ENCODE measurements at regions not wholly inside any gene's neighbourhood (a gene's known extent, or its start where the extent isn't known, plus 50 kb on each side); places are given as distances from the start of the nearest gene placed in this dataset.

GRCh38 chr10:108523016-108523800 lies 1358.7 kb upstream of the SORCS1 start:
- Histone ChIP-seq H3K4me2 (ENCODE audit: low read length) (no peak overlapping the region), H2AFZ (ENCODE audit: low read depth, low read length) (no peak overlapping the region), H3K9me3 (ENCODE audit: low read length) (no peaks in the 10 kb centered on the region), H3K79me2 (replicated peaks; ENCODE audit: insufficient read depth, low read length) (no peaks in the 10 kb centered on the region), H3K9me2 (ENCODE audit: insufficient read depth, low read length) (no peaks in the 10 kb centered on the region), H3K27ac (ENCODE audit: low read length) (no peak overlapping the region), H3F3A (ENCODE audit: insufficient read depth, low read length, poor library complexity, severe bottlenecking) (no peaks in the 10 kb centered on the region), H3K9ac (ENCODE audit: low read length) (no peak overlapping the region), H4K20me1 (ENCODE audit: insufficient read depth) (no peaks in the 10 kb centered on the region), H3K36me3 (ENCODE audit: insufficient read depth, low read length) (no peaks in the 10 kb centered on the region), H3K27me3 (ENCODE audit: insufficient read depth, low read depth, low read length) (no peaks in the 10 kb centered on the region), H3K4me3 (ENCODE audit: low read length) (no peak overlapping the region)
- no peak for TF ChIP-seq REST (IDR thresholded peaks at IDR 0.05; ENCODE audit: borderline replicate concordance)
- no peak for TF ChIP-seq POLR2AphosphoS5 (IDR thresholded peaks at IDR 0.05)

- Histone ChIP-seq H2AFZ (ENCODE audit: low read depth, low read length) (no peak overlapping the region), H3K27ac (ENCODE audit: low read length) (no peak overlapping the region), H3K27me3 (ENCODE audit: insufficient read depth, low read depth, low read length) (no peaks in the 10 kb centered on the region), H3K9me2 (ENCODE audit: insufficient read depth, low read length) (no peaks in the 10 kb centered on the region), H3F3A (ENCODE audit: insufficient read depth, low read length, poor library complexity, severe bottlenecking) (no peaks in the 10 kb centered on the region), H3K79me2 (replicated peaks; ENCODE audit: insufficient read depth, low read length) (no peaks in the 10 kb centered on the region), H3K4me2 (ENCODE audit: low read length) (no peak overlapping the region), H3K4me3 (ENCODE audit: low read length) (no peak overlapping the region), H4K20me1 (ENCODE audit: insufficient read depth) (no peaks in the 10 kb centered on the region), H3K9ac (ENCODE audit: low read length) (no peak overlapping the region), H3K36me3 (ENCODE audit: insufficient read depth, low read length) (no peaks in the 10 kb centered on the region), H3K9me3 (ENCODE audit: low read length) (no peaks in the 10 kb centered on the region)
- TF ChIP-seq EZH2 (IDR thresholded peaks at IDR 0.05; ENCODE audit: borderline replicate concordance, insufficient read depth, low read length, poor library complexity, severe bottlenecking) (no peak), MXI1 (conservative IDR thresholded peaks at IDR 0.05; ENCODE audit: poor library complexity, severe bottlenecking) (no peak), EP300 (conservative IDR thresholded peaks at IDR 0.05; ENCODE audit: poor library complexity, severe bottlenecking) (no peak), REST (IDR thresholded peaks at IDR 0.05; ENCODE audit: borderline replicate concordance) (no peak), RAD21 (conservative IDR thresholded peaks at IDR 0.05) (no peak), POLR2AphosphoS5 (IDR thresholded peaks at IDR 0.05) (no peak)
These were observed 1357.5 kb upstream of the SORCS1 start for GRCh38 chr10:108521827-108522492.
